Inflammatory macrophage (primary cell): ENCODE measurements at regions not wholly inside any gene's neighbourhood (a gene's known extent, or its start where the extent isn't known, plus 50 kb on each side); places are given as distances from the start of the nearest gene placed in this dataset.
A peak's percentile ranks its signal among the peaks of the same experiment; 100 is the strongest.

ENCODE experiments used
- DNase-seq, 2 donors: peaks; one replicate each; pipeline ENCODE4 v3.0.0-alpha.2; 2020 to 2022

GRCh38 chr10:88083597-88083989, 220.2 kb downstream of the PTEN start:
- no peak for DNase-seq

GRCh38 chr10:88086187-88086960, 222.9 kb downstream of the PTEN start:
- peak; percentile 64 to 88 for DNase-seq

- DNase-seq, result no peak
These were observed 225.3 kb downstream of the PTEN start for GRCh38 chr10:88088441-88089340.

- no peak for DNase-seq
These were observed 226.1 kb downstream of the PTEN start for GRCh38 chr10:88089498-88089897.

- peak; percentile 59 to 79 for DNase-seq
These were observed 227.3 kb downstream of the PTEN start for GRCh38 chr10:88090568-88091214.

GRCh38 chr10:88091490-88092061, 228.2 kb downstream of the PTEN start:
- DNase-seq, result peak; percentile 54 to 60

- no peak for DNase-seq
These were observed 228.8 kb downstream of the PTEN start for GRCh38 chr10:88092265-88092664.

- no peak for DNase-seq
These were observed 229.5 kb downstream of the PTEN start for GRCh38 chr10:88092973-88093372.

- no peak for DNase-seq
These were observed 231.4 kb downstream of the PTEN start for GRCh38 chr10:88094795-88095194.

- no peak for DNase-seq
These were observed 231.8 kb downstream of the PTEN start for GRCh38 chr10:88095223-88095721.

GRCh38 chr10:88095778-88096431, 232.5 kb downstream of the PTEN start:
- no peak for DNase-seq

GRCh38 chr10:88097092-88097516, 233.7 kb downstream of the PTEN start:
- DNase-seq, result peak; percentile 42 to 58

- peak; percentile 77 to 88 for DNase-seq
These were observed 234.1 kb downstream of the PTEN start for GRCh38 chr10:88097536-88097935.

- DNase-seq, result no peak
These were observed 236.9 kb downstream of the PTEN start for GRCh38 chr10:88100281-88100680.

GRCh38 chr10:88101666-88102065, 238.2 kb downstream of the PTEN start:
- DNase-seq, result no peak

- DNase-seq, result no peak
These were observed 240.2 kb downstream of the PTEN start for GRCh38 chr10:88103576-88103975.

GRCh38 chr10:88104223-88104622, 240.8 kb downstream of the PTEN start:
- peak; percentile 23 to 33 for DNase-seq

- peak; percentile 74 to 87 for DNase-seq
These were observed 242.9 kb downstream of the PTEN start for GRCh38 chr10:88106366-88106765.

GRCh38 chr10:88107296-88108097, 244.1 kb downstream of the PTEN start:
- no peak for DNase-seq

GRCh38 chr10:88108115-88108610, 244.7 kb downstream of the PTEN start:
- DNase-seq, result peak; percentile 65 to 67

GRCh38 chr10:88110355-88110754, 246.9 kb downstream of the PTEN start:
- peak; percentile 18 to 52 for DNase-seq
